Activated CD4-positive, alpha-beta T cell treated with anti-CD3 and anti-CD28 coated beads for 24 hours (primary cell): ENCODE measurements at regions not wholly inside any gene's neighbourhood (a gene's known extent, or its start where the extent isn't known, plus 50 kb on each side); places are given as distances from the start of the nearest gene placed in this dataset.

Experiments
- DNase-seq, 2 donors: peaks; one replicate each; pipeline ENCODE4 v3.0.0-alpha.2; 2020; ENCODE audit warnings: low read depth in 2 of 2

- DNase-seq, result no peak
Measured at GRCh38 chr12:67909091-67909531, 80.1 kb upstream of the IFNG-AS1 start.

GRCh38 chr12:67909681-67910080, 79.6 kb upstream of the IFNG-AS1 start:
- no peak for DNase-seq

GRCh38 chr12:67910360-67911274, 78.6 kb upstream of the IFNG-AS1 start:
- DNase-seq, result no peak

GRCh38 chr12:67911275-67911600, 78.0 kb upstream of the IFNG-AS1 start:
- DNase-seq, result no peak

- no peak for DNase-seq
Measured at GRCh38 chr12:67911789-67912188, 77.5 kb upstream of the IFNG-AS1 start.

- DNase-seq, result no peak
Measured at GRCh38 chr12:67915335-67915851, 73.9 kb upstream of the IFNG-AS1 start.

- no peak for DNase-seq
Measured at GRCh38 chr12:67916266-67916970, 72.8 kb upstream of the IFNG-AS1 start.

GRCh38 chr12:67917811-67918210, 71.4 kb upstream of the IFNG-AS1 start:
- DNase-seq, result no peak

- DNase-seq, result no peak
Measured at GRCh38 chr12:67918441-67918840, 70.8 kb upstream of the IFNG-AS1 start.

GRCh38 chr12:67919406-67919805, 69.8 kb upstream of the IFNG-AS1 start:
- no peak for DNase-seq

GRCh38 chr12:67920413-67920812, 68.8 kb upstream of the IFNG-AS1 start:
- DNase-seq, result no peak

- DNase-seq, result no peak
Measured at GRCh38 chr12:67921286-67921685, 68.0 kb upstream of the IFNG-AS1 start.

- DNase-seq, result no peak
Measured at GRCh38 chr12:67922245-67922644, 67.0 kb upstream of the IFNG-AS1 start.

GRCh38 chr12:67925077-67925476, 64.2 kb upstream of the IFNG-AS1 start:
- no peak for DNase-seq

- no peak for DNase-seq
Measured at GRCh38 chr12:67925552-67925951, 63.7 kb upstream of the IFNG-AS1 start.

GRCh38 chr12:67926063-67926462, 63.2 kb upstream of the IFNG-AS1 start:
- no peak for DNase-seq

- no peak for DNase-seq
Measured at GRCh38 chr12:67927324-67927723, 61.9 kb upstream of the IFNG-AS1 start.

GRCh38 chr12:67927815-67928214, 61.4 kb upstream of the IFNG-AS1 start:
- no peak for DNase-seq

GRCh38 chr12:67928621-67929383, 60.4 kb upstream of the IFNG-AS1 start:
- DNase-seq, result no peak

GRCh38 chr12:67929384-67929772, 59.9 kb upstream of the IFNG-AS1 start:
- DNase-seq, result no peak

GRCh38 chr12:67937822-67938221, 51.4 kb upstream of the IFNG-AS1 start:
- no peak for DNase-seq
